Superior temporal gyrus (tissue), 1 donor: ENCODE measurements at regions not wholly inside any gene's neighbourhood (a gene's known extent, or its start where the extent isn't known, plus 50 kb on each side); places are given as distances from the start of the nearest gene placed in this dataset.
A peak's percentile ranks its signal among the peaks of the same experiment; 100 is the strongest.
"Not testable (repeated sequence)": the region's sequence is repeated elsewhere in the genome, so short reads cannot be mapped to it uniquely, and the experiment has no call there.

Experiments used
- DNase-seq: peaks from one replicate; pipeline ENCODE4 v3.0.0-alpha.2; 2016; ENCODE audit errors: extremely low spot score

GRCh38 chrX:94831364-94831763 is 1157.4 kb downstream of the FAM133A start:
- peak; percentile 32 for DNase-seq

- no peak for DNase-seq
Observed at GRCh38 chrX:94834226-94834625, 1160.2 kb downstream of the FAM133A start.

- peak; percentile 32 for DNase-seq
Observed at GRCh38 chrX:94850811-94851210, 1176.8 kb downstream of the FAM133A start.

GRCh38 chrX:94854251-94854650 is 1180.2 kb downstream of the FAM133A start:
- no peak for DNase-seq

- DNase-seq, result not testable (repeated sequence)
Observed at GRCh38 chrX:94862470-94862869, 1188.5 kb downstream of the FAM133A start.

- no peak for DNase-seq
Observed at GRCh38 chrX:94871640-94872039, 1197.6 kb downstream of the FAM133A start.

- DNase-seq, result no peak
Observed at GRCh38 chrX:94901849-94902248, 1227.8 kb downstream of the FAM133A start.

GRCh38 chrX:94908171-94908570 is 1234.2 kb downstream of the FAM133A start:
- no peak for DNase-seq

- DNase-seq, result no peak
Observed at GRCh38 chrX:94908648-94909047, 1234.6 kb downstream of the FAM133A start.

- DNase-seq, result no peak
Observed at GRCh38 chrX:94914235-94914634, 1240.2 kb downstream of the FAM133A start.

- no peak for DNase-seq
Observed at GRCh38 chrX:94932278-94932965, 1258.4 kb downstream of the FAM133A start.

GRCh38 chrX:94936722-94937121 is 1262.7 kb downstream of the FAM133A start:
- no peak for DNase-seq

GRCh38 chrX:94937491-94937890 is 1263.5 kb downstream of the FAM133A start:
- DNase-seq, result no peak

GRCh38 chrX:94942603-94943002 is 1268.6 kb downstream of the FAM133A start:
- DNase-seq, result no peak

GRCh38 chrX:94946137-94946536 is 1272.1 kb downstream of the FAM133A start:
- DNase-seq, result not testable (repeated sequence)

- DNase-seq, result no peak
Observed at GRCh38 chrX:94961730-94962129, 1287.7 kb downstream of the FAM133A start.

GRCh38 chrX:94977562-94977961 is 1303.6 kb downstream of the FAM133A start:
- no peak for DNase-seq

GRCh38 chrX:94977986-94978385 is 1304.0 kb downstream of the FAM133A start:
- no peak for DNase-seq
